ENCODE measurements at regions not wholly inside any gene's neighbourhood (a gene's known extent, or its start where the extent isn't known, plus 50 kb on each side); places are given as distances from the start of the nearest gene placed in this dataset.

GRCh38 chr2:4895371-4895770 lies 796.8 kb upstream of the SOX11 start:
- TF ChIP-seq POLR2AphosphoS5 (IDR thresholded peaks at IDR 0.05; ENCODE audit: low read depth, low read length) (no peak), TAF1 (IDR thresholded peaks at IDR 0.05; ENCODE audit: borderline replicate concordance, insufficient read depth, low read length) (no peak), FOXP2 (optimal IDR thresholded peaks at IDR 0.05; ENCODE audit: borderline replicate concordance, extremely low read depth, extremely low read length, insufficient read depth) (no peak)
- TF ChIP-seq, protein P1, sequence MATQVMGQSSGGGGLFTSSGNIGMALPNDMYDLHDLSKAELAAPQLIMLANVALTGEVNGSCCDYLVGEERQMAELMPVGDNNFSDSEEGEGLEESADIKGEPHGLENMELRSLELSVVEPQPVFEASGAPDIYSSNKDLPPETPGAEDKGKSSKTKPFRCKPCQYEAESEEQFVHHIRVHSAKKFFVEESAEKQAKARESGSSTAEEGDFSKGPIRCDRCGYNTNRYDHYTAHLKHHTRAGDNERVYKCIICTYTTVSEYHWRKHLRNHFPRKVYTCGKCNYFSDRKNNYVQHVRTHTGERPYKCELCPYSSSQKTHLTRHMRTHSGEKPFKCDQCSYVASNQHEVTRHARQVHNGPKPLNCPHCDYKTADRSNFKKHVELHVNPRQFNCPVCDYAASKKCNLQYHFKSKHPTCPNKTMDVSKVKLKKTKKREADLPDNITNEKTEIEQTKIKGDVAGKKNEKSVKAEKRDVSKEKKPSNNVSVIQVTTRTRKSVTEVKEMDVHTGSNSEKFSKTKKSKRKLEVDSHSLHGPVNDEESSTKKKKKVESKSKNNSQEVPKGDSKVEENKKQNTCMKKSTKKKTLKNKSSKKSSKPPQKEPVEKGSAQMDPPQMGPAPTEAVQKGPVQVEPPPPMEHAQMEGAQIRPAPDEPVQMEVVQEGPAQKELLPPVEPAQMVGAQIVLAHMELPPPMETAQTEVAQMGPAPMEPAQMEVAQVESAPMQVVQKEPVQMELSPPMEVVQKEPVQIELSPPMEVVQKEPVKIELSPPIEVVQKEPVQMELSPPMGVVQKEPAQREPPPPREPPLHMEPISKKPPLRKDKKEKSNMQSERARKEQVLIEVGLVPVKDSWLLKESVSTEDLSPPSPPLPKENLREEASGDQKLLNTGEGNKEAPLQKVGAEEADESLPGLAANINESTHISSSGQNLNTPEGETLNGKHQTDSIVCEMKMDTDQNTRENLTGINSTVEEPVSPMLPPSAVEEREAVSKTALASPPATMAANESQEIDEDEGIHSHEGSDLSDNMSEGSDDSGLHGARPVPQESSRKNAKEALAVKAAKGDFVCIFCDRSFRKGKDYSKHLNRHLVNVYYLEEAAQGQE (IDR thresholded peaks at IDR 0.05; ENCODE audit: insufficient read depth in 1 of 2, low read depth in 2 of 2, low read length in 2 of 2), result no peak
